Karpas-422 (cell line): ENCODE measurements at regions not wholly inside any gene's neighbourhood (a gene's known extent, or its start where the extent isn't known, plus 50 kb on each side); places are given as distances from the start of the nearest gene placed in this dataset.

Experiments
- DNase-seq: peaks from one replicate; pipeline ENCODE4 v3.0.0-alpha.2; 2015
- H2AFZ ChIP-seq: fragments of 200-600 bp; sonication (generic); 2 replicates; pipeline ENCODE4 v1.6.1; 2014; ENCODE audit warnings: antibody characterized with exemption, low read length, mixed read lengths
- H3K27ac ChIP-seq: fragments of 200-600 bp; sonication (generic); 2 replicates; pipeline ENCODE4 v1.5.1; 2014; ENCODE audit warnings: mild to moderate bottlenecking, low read length, moderate library complexity
- H3K27me3 ChIP-seq: fragments of 200-600 bp; sonication (generic); 2 replicates; pipeline ENCODE4 v1.6.1; 2014; ENCODE audit warnings: low read length, mixed read lengths
- H3K36me3 ChIP-seq: fragments of 200-600 bp; sonication (generic); 2 replicates; pipeline ENCODE4 v1.6.1; 2014; ENCODE audit warnings: low read length, mixed read lengths; ENCODE audit not compliant: insufficient read depth
- H3K4me1 ChIP-seq: fragments of 200-600 bp; sonication (generic); 2 replicates; pipeline ENCODE4 v1.6.1; 2014; ENCODE audit warnings: mild to moderate bottlenecking, low read length, mixed read lengths
- H3K4me2 ChIP-seq: fragments of 200-600 bp; sonication (generic); 2 replicates; pipeline ENCODE4 v1.6.1; 2014; ENCODE audit warnings: low read length, low read depth, mild to moderate bottlenecking; ENCODE audit not compliant: poor library complexity, severe bottlenecking
- H3K4me3 ChIP-seq: fragments of 200-600 bp; sonication (generic); 2 replicates; pipeline ENCODE4 v1.5.1; 2014; ENCODE audit warnings: mild to moderate bottlenecking, antibody characterized with exemption, low read length, mixed read lengths
- H3K79me2 ChIP-seq: fragments of 200-600 bp; sonication (generic); 2 replicates; pipeline ENCODE4 v1.6.1; 2014; ENCODE audit warnings: mild to moderate bottlenecking, low read length, mixed read lengths
- H3K9ac ChIP-seq: fragments of 200-600 bp; sonication (generic); 2 replicates; pipeline ENCODE4 v1.6.0; 2014; ENCODE audit warnings: low read length
- H3K9me2 ChIP-seq: fragments of 200-600 bp; sonication (generic), shearing (Covaris generic); replicated peaks from 2 replicates; pipeline ENCODE4 v1.6.0; 2014; ENCODE audit warnings: mild to moderate bottlenecking, low read length, moderate library complexity; ENCODE audit not compliant: insufficient read depth
- H3K9me3 ChIP-seq: fragments of 300-700, 200-600 bp; sonication (generic); 2 replicates; pipeline ENCODE4 v1.6.1; 2014; ENCODE audit warnings: low read length, mixed read lengths
- H4K20me1 ChIP-seq: fragments of 200-600 bp; sonication (generic); 2 replicates; pipeline ENCODE4 v1.6.1; 2014; ENCODE audit warnings: mild to moderate bottlenecking, antibody characterized with exemption, low read length, low read depth; ENCODE audit not compliant: insufficient read depth

- peaks cover 25% of the 10 kb centered on the region for H3K9me3 ChIP-seq
- no peak for DNase-seq
- H3K4me2 ChIP-seq = no peak overlapping the region
Measured at GRCh38 chr4:58111818-58112217, 1001.6 kb upstream of the IGFBP7 start.

DNA sequence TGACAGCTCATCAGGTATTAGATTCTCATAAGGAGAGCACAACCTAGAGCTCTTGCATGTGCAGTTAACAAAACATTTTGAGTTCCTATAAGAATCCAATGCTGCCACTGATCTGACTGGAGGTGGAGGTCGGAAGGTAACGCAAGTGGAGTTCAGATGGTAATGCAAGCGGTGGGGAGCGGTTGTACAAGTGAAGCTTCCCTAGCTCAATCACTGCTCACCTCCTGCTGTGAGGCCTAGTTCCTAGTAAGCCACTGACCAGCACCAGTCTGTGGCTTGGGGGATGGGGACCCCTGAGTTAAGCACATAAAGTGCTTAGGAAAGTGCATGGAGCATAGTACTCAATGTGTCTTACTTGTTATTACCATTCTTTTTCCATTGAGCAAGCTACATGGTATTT lies 983.2 kb upstream of the IGFBP7 start:
- Histone ChIP-seq H3K27me3 (no peaks in the 10 kb centered on the region), H3K4me1 (no peaks in the 10 kb centered on the region), H3K36me3 (no peaks in the 10 kb centered on the region), H3K9ac (no peak overlapping the region), H2AFZ (no peak overlapping the region), H3K4me2 (no peak overlapping the region), H3K27ac (no peak overlapping the region), H3K9me2 (no peaks in the 10 kb centered on the region), H3K79me2 (no peaks in the 10 kb centered on the region), H3K4me3 (no peak overlapping the region), H4K20me1 (no peaks in the 10 kb centered on the region), H3K9me3 (peaks cover 20% of the 10 kb centered on the region; the same call in 1 of the 2 replicates)
- no peak for DNase-seq

More at GRCh38 chr4:58111818-58112217, 1001.6 kb upstream of the IGFBP7 start:
- no peak overlapping the region for H3K4me3 ChIP-seq
- no peak overlapping the region for H2AFZ ChIP-seq
- H3K4me1 ChIP-seq = no peaks in the 10 kb centered on the region
- H3K27ac ChIP-seq = no peak overlapping the region
- no peaks in the 10 kb centered on the region for H3K79me2 ChIP-seq
- no peaks in the 10 kb centered on the region for H3K9me2 ChIP-seq
- H4K20me1 ChIP-seq = no peaks in the 10 kb centered on the region
- H3K9ac ChIP-seq = no peak overlapping the region
- H3K27me3 ChIP-seq = no peaks in the 10 kb centered on the region
- no peaks in the 10 kb centered on the region for H3K36me3 ChIP-seq

DNA sequence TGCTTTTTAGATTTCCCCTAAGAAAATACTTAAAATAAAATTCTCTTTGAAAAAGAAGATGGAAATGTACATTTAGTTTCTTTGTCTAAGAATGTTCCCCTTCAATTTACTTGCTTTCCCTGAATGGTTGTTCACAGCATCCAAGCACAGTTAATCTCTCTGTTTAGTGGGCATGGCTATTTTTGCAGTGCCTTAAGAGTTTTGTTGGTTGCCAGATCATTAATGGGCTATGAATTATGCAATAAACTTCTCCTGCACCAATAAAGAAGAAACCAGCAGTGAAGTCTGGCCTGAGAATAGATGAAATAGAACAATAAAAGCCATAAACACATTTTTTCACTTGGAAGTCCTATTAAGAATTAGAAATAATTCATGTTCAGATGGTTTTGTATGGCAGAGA lies 980.4 kb upstream of the IGFBP7 start:
- Histone ChIP-seq H3K36me3 (no peaks in the 10 kb centered on the region), H3K27ac (no peak overlapping the region), H3K4me2 (no peak overlapping the region), H3K79me2 (no peaks in the 10 kb centered on the region), H3K9me3 (peaks cover 18% of the 10 kb centered on the region; the same call in 1 of the 2 replicates), H3K4me3 (no peak overlapping the region), H4K20me1 (no peaks in the 10 kb centered on the region), H3K9me2 (no peaks in the 10 kb centered on the region), H3K4me1 (no peaks in the 10 kb centered on the region), H3K9ac (no peak overlapping the region), H2AFZ (no peak overlapping the region), H3K27me3 (no peaks in the 10 kb centered on the region)
- no peak for DNase-seq

- Histone ChIP-seq H3K4me2 (no peak overlapping the region), H3K4me3 (no peak overlapping the region), H3K79me2 (no peaks in the 10 kb centered on the region), H3K9me2 (no peaks in the 10 kb centered on the region), H4K20me1 (no peaks in the 10 kb centered on the region), H2AFZ (no peak overlapping the region), H3K9me3 (peaks cover 29% of the 10 kb centered on the region), H3K27ac (no peak overlapping the region), H3K4me1 (no peaks in the 10 kb centered on the region), H3K27me3 (no peaks in the 10 kb centered on the region), H3K36me3 (no peaks in the 10 kb centered on the region), H3K9ac (no peak overlapping the region)
- DNase-seq = no peak
Measured at GRCh38 chr4:58081356-58081755, 971.2 kb upstream of the IGFBP7 start.

DNA sequence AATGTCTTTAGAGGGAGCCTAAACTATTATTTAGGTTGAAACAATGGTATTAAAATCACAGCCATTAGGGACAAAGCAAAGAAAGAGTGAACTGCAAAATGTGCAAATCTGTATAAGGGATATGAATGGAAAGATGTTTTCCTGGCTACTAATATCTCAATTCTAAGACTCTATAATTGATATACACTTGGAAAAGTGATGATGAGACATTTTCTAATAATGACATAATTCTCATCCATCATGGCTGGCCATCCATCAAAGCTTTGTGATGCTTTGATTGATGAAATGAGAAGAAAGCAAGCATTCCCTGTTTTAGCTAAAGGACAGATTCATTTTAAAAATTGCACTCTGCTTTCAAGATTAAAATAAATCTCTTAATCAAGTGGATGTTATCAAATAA lies 965.5 kb upstream of the IGFBP7 start:
- Histone ChIP-seq H4K20me1 (no peaks in the 10 kb centered on the region), H3K9me3 (peaks cover 31% of the 10 kb centered on the region)

DNA sequence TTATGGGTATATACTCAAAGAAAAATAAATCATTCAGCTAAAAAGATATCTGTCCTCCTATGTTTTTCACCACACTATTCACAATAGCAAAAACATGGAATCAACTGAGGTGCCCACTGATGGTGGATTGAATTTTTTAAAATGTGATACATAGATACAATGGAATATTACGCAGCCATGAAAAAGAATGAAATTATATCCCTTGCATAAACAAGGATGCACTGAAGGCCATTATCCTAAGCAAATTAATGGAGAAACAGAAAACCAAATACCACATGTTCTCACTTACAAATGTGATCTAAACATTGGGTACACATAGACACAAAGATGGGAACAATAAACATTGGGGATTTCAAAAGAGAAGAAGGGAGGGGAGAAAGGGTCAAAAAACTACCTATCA lies 964.2 kb upstream of the IGFBP7 start:
- H3K9ac ChIP-seq = no peak overlapping the region
- H4K20me1 ChIP-seq = no peaks in the 10 kb centered on the region
- no peaks in the 10 kb centered on the region for H3K4me1 ChIP-seq
- peaks cover 32% of the 10 kb centered on the region for H3K9me3 ChIP-seq
- H3K4me3 ChIP-seq = no peak overlapping the region
- no peaks in the 10 kb centered on the region for H3K27me3 ChIP-seq
- no peak for DNase-seq
- H3K36me3 ChIP-seq = no peaks in the 10 kb centered on the region
- H3K4me2 ChIP-seq = no peak overlapping the region
- no peak overlapping the region for H3K27ac ChIP-seq
- H3K9me2 ChIP-seq = no peaks in the 10 kb centered on the region
- no peak overlapping the region for H2AFZ ChIP-seq
- H3K79me2 ChIP-seq = no peaks in the 10 kb centered on the region

More for the DNA sequence above, 965.5 kb upstream of the IGFBP7 start:
- Histone ChIP-seq H3K4me3 (no peak overlapping the region), H3K36me3 (no peaks in the 10 kb centered on the region), H3K9ac (no peak overlapping the region), H2AFZ (no peak overlapping the region), H3K79me2 (no peaks in the 10 kb centered on the region), H3K27ac (no peak overlapping the region), H3K4me2 (no peak overlapping the region), H3K27me3 (no peaks in the 10 kb centered on the region), H3K9me2 (no peaks in the 10 kb centered on the region), H3K4me1 (no peaks in the 10 kb centered on the region)
- DNase-seq = no peak

- Histone ChIP-seq H3K9ac (no peak overlapping the region), H2AFZ (no peak overlapping the region), H3K79me2 (no peaks in the 10 kb centered on the region), H3K9me2 (no peaks in the 10 kb centered on the region), H4K20me1 (no peaks in the 10 kb centered on the region), H3K27me3 (no peaks in the 10 kb centered on the region), H3K4me3 (no peak overlapping the region), H3K9me3 (peaks cover 21% of the 10 kb centered on the region), H3K27ac (no peak overlapping the region), H3K36me3 (no peaks in the 10 kb centered on the region), H3K4me1 (no peaks in the 10 kb centered on the region), H3K4me2 (no peak overlapping the region)
- DNase-seq = no peak
Measured at GRCh38 chr4:58070726-58071125, 960.5 kb upstream of the IGFBP7 start.

DNA sequence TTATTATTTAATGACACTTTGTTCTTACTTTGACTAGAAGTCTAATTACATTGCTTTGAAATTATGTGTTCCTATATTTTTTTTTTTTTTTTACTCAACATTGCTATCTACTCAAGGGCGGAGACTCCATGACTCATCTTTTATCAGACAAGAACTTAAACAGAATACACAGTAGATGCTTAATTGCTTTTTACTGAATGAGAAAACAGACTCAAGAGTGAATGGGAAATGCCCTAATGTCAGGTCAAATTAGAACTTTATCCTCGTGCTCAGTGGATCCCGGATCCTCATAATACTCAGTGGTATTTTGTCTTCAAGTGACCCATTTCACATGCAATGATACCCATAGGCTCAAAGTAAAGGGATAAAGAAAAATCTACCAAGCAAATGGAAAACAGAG lies 954.5 kb upstream of the IGFBP7 start:
- Histone ChIP-seq H3K9ac (no peak overlapping the region), H3K27ac (no peak overlapping the region), H2AFZ (no peak overlapping the region), H3K27me3 (no peaks in the 10 kb centered on the region), H3K4me3 (no peak overlapping the region), H3K9me3 (peaks cover 28% of the 10 kb centered on the region), H3K4me1 (no peaks in the 10 kb centered on the region), H3K4me2 (no peak overlapping the region), H4K20me1 (no peaks in the 10 kb centered on the region), H3K9me2 (no peaks in the 10 kb centered on the region), H3K36me3 (no peaks in the 10 kb centered on the region), H3K79me2 (no peaks in the 10 kb centered on the region)
- DNase-seq = no peak
